Suprapubic skin (tissue), 4 donors: ENCODE measurements at regions not wholly inside any gene's neighbourhood (a gene's known extent, or its start where the extent isn't known, plus 50 kb on each side); places are given as distances from the start of the nearest gene placed in this dataset.
A peak's percentile ranks its signal among the peaks of the same experiment; 100 is the strongest.

Experiments used
- DNase-seq, 2 donors: peaks; one replicate each; pipeline ENCODE4 v3.0.0-alpha.2; 2019; ENCODE audit warnings: low spot score in 2 of 2
- H3K27ac ChIP-seq: fragments of 200-600 bp; sonication (generic); one replicate; pipeline ENCODE4 v1.5.1; 2019
- H3K27me3 ChIP-seq: fragments of 200-600 bp; sonication (generic); one replicate; pipeline ENCODE4 v1.5.1; 2019
- H3K36me3 ChIP-seq: fragments of 200-600 bp; sonication (generic); one replicate; pipeline ENCODE4 v1.5.1; 2019
- H3K4me1 ChIP-seq: fragments of 200-600 bp; sonication (generic); one replicate; pipeline ENCODE4 v1.5.1; 2019
- H3K4me3 ChIP-seq: fragments of 200-600 bp; sonication (generic); one replicate; pipeline ENCODE4 v1.5.1; 2019; ENCODE audit warnings: mild to moderate bottlenecking
- H3K9me3 ChIP-seq: fragments of 200-600 bp; sonication (generic); one replicate; pipeline ENCODE4 v1.5.1; 2019
- CTCF ChIP-seq, 2 donors: fragments of 200-600 bp in 1 of 2; fragments of 450-650 bp in 1 of 2; sonication (generic) in 1 of 2; IDR thresholded peaks; one replicate each; pipeline ENCODE4 v1.5.1; 2016 to 2019; ENCODE audit warnings: antibody characterized with exemption in 2 of 2, mild to moderate bottlenecking in 1 of 2, moderate library complexity in 1 of 2
- EP300 ChIP-seq: sonication (generic); formaldehyde crosslinking; IDR thresholded peaks from one replicate; pipeline ENCODE4 v1.6.1; 2017; ENCODE audit warnings: antibody characterized with exemption
- POLR2A ChIP-seq, 2 donors: fragments of 450-650 bp; IDR thresholded peaks; one replicate each; pipeline ENCODE4 v1.6.1; 2017; ENCODE audit warnings: antibody characterized with exemption in 2 of 2, mild to moderate bottlenecking in 2 of 2, moderate library complexity in 2 of 2
- POLR2AphosphoS5 ChIP-seq, 3 donors: sonication (generic); formaldehyde crosslinking; IDR thresholded peaks; one replicate each; pipeline ENCODE4 v1.6.1; 2017; ENCODE audit warnings: antibody characterized with exemption in 3 of 3
- WGBS: methylation state at CpG from one replicate; pipeline ENCODE4 v1.1.5; 2018; 5-methylcytosine and 5-hydroxymethylcytosine counted together

GRCh38 chr11:119473901-119474681 is 51.1 kb upstream of the THY1 start:
- WGBS, result 90% methylated on average over 10 of the region's 12 CpGs
- TF ChIP-seq CTCF (IDR thresholded peaks at IDR 0.05), result no peak
- TF ChIP-seq EP300, result no peak
- no peak for TF ChIP-seq POLR2AphosphoS5 (IDR thresholded peaks at IDR 0.05)
- TF ChIP-seq POLR2A (IDR thresholded peaks at IDR 0.05), result no peak
- Histone ChIP-seq H3K27ac (no peak overlapping the region), H3K4me3 (no peak overlapping the region), H3K9me3 (no peaks in the 10 kb centered on the region), H3K36me3 (no peaks in the 10 kb centered on the region), H3K27me3 (no peaks in the 10 kb centered on the region), H3K4me1 (peaks cover 36% of the 10 kb centered on the region)
- no peak for DNase-seq

GRCh38 chr11:119473226-119473625 is 50.3 kb upstream of the THY1 start:
- Histone ChIP-seq H3K36me3 (no peaks in the 10 kb centered on the region), H3K9me3 (no peaks in the 10 kb centered on the region), H3K27ac (no peak overlapping the region), H3K4me3 (no peak overlapping the region), H3K4me1 (peaks cover 36% of the 10 kb centered on the region), H3K27me3 (no peaks in the 10 kb centered on the region)
- DNase-seq, result no peak
- 81% methylated on average over 9 of the region's 9 CpGs for WGBS
- TF ChIP-seq POLR2AphosphoS5 (IDR thresholded peaks at IDR 0.05), result no peak
- no peak for TF ChIP-seq POLR2A (IDR thresholded peaks at IDR 0.05)
- no peak for TF ChIP-seq EP300
- no peak for TF ChIP-seq CTCF (IDR thresholded peaks at IDR 0.05)

- H3K36me3 ChIP-seq, result no peaks in the 10 kb centered on the region
- 93% methylated on average over 14 of the region's 14 CpGs for WGBS
- H3K4me3 ChIP-seq, result no peak overlapping the region
- H3K27me3 ChIP-seq, result no peaks in the 10 kb centered on the region
- H3K9me3 ChIP-seq, result no peaks in the 10 kb centered on the region
- peak in 1 of 2 donors; percentile 52 for DNase-seq
- TF ChIP-seq POLR2AphosphoS5 (IDR thresholded peaks at IDR 0.05), result no peak
- no peak for TF ChIP-seq POLR2A (IDR thresholded peaks at IDR 0.05)
- TF ChIP-seq EP300, result no peak
- no peak for TF ChIP-seq CTCF (IDR thresholded peaks at IDR 0.05)
- peaks cover 36% of the 10 kb centered on the region for H3K4me1 ChIP-seq
- no peak overlapping the region for H3K27ac ChIP-seq
These were observed 49.9 kb upstream of the THY1 start for GRCh38 chr11:119472856-119473222.
